ENCODE measurements at regions not wholly inside any gene's neighbourhood (a gene's known extent, or its start where the extent isn't known, plus 50 kb on each side); places are given as distances from the start of the nearest gene placed in this dataset.

DNA sequence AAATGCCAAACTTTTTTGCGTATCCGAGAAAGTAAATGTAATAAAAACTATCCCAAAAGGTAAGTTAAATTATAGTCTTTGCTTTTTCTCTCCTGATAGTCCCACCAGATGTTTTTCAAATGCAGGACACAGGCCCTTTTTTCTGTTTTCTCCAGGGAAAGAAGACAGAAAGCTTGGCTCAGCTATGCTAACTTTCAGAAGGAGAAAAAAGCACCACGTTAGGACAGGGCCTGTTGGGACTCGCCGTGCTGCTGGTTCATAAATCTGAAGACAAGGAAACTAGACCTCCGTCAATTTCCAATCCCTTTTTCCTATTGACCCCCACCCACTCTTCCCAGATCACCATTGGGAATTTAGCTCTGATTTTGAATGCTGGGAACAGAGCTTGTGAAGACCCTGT, 220.9 kb upstream of the SFRP2 start:
- FAIRE-seq, result no peak
- no peak overlapping the region for H3K9ac ChIP-seq (replicated peaks in 1 of 4; ENCODE audit: extremely low read depth in 1 of 4, low read depth in 3 of 4, low read length in 3 of 4)

More for the DNA sequence above, 220.9 kb upstream of the SFRP2 start:
- Histone ChIP-seq H3K9me3 (ENCODE audit: insufficient read depth in 2 of 2, low read depth in 1 of 2, low read length in 1 of 2) (no peaks in the 10 kb centered on the region), H3K56ac (replicated peaks; ENCODE audit: insufficient read length, low read depth, low read length) (no peak overlapping the region), H3K27me3 (replicated peaks in 1 of 4; ENCODE audit: control insufficient read depth in 3 of 4, extremely low read depth in 1 of 4, insufficient read depth in 3 of 4, low read length in 3 of 4) (no peaks in the 10 kb centered on the region; a peak in 1 of 7 replicates), H2BK20ac (ENCODE audit: low read length) (no peak overlapping the region), H3K4me1 (replicated peaks in 1 of 4; ENCODE audit: control insufficient read depth in 3 of 4, insufficient read depth in 4 of 4, low read length in 3 of 4) (no peaks in the 10 kb centered on the region), H4K8ac (ENCODE audit: extremely low read depth, insufficient read depth, low read length) (no peak overlapping the region), H3K79me2 (ENCODE audit: control insufficient read depth in 1 of 2, insufficient read depth in 2 of 2, low read length in 2 of 2) (no peaks in the 10 kb centered on the region), H3K4me2 (ENCODE audit: insufficient read depth in 1 of 2, low read depth in 2 of 2, low read length in 2 of 2) (no peak overlapping the region), H2BK15ac (ENCODE audit: low read length) (no peak overlapping the region), H2AFZ (ENCODE audit: low read length) (no peak overlapping the region), H3K4ac (replicated peaks; ENCODE audit: insufficient read length, low read depth, low read length) (no peak overlapping the region), H2BK120ac (replicated peaks; ENCODE audit: low read depth, low read length) (no peak overlapping the region), H2BK12ac (ENCODE audit: low read depth, low read length) (no peak overlapping the region), H3K4me3 (ENCODE audit: extremely low read depth in 1 of 4, insufficient read depth in 2 of 4, low read depth in 3 of 4, low read length in 4 of 4) (no peak overlapping the region), H3K23ac (ENCODE audit: insufficient read length) (no peak overlapping the region), H3K79me1 (ENCODE audit: low read depth, low read length) (no peaks in the 10 kb centered on the region), H4K91ac (replicated peaks; ENCODE audit: insufficient read length, low read length) (no peak overlapping the region), H2AK5ac (ENCODE audit: low read depth, low read length) (no peak overlapping the region), H3K14ac (ENCODE audit: insufficient read length) (no peak overlapping the region), H3K18ac (ENCODE audit: extremely low read depth, low read length) (no peak overlapping the region), H3K36me3 (ENCODE audit: control insufficient read depth in 2 of 4, insufficient read depth in 4 of 4, low read length in 3 of 4) (no peaks in the 10 kb centered on the region), H2BK5ac (ENCODE audit: low read depth, low read length) (no peak overlapping the region), H4K5ac (ENCODE audit: insufficient read length, low read depth, low read length) (no peak overlapping the region), H3K27ac (ENCODE audit: low read depth, low read length) (no peak overlapping the region), H4K20me1 (replicated peaks in 1 of 2; ENCODE audit: control insufficient read depth in 1 of 2, insufficient read depth in 2 of 2, low read length in 2 of 2) (no peaks in the 10 kb centered on the region), H3K23me2 (ENCODE audit: low read depth, low read length) (peaks cover 2% of the 10 kb centered on the region; the same call in 1 of the 2 replicates)
- DNase-seq (ENCODE audit: low read depth in 1 of 2, low spot score in 2 of 2), result no peak
- ChIA-PET CTCF (ENCODE audit: partially characterized antibody) (interaction anchor here (0.6 to 1.6 kb wide), 4 partner anchors 9 to 217 kb away, joined by 3 to 9 read pairs (median 6); no protein-coding TSS in a partner anchor), POLR2A (ENCODE audit: partially characterized antibody) (interaction anchor here (1.3 kb wide), 1 partner anchor 219 kb away, joined by 4 read pairs; no protein-coding TSS in a partner anchor)
- 71% methylated on average over 6 of the region's 6 CpGs; no CpG with 5 or more reads in 1 of the 2 experiments for WGBS, 2 experiments (ENCODE audit: extremely low coverage in 1 of 2, insufficient coverage in 1 of 2, insufficient read length in 1 of 2, insufficient replicate concordance in 2 of 2, low coverage in 1 of 2, low lambda C conversion rate in 2 of 2, missing lambda C conversion rate in 1 of 2)

Measured in H1 (cell line).